Stimulated activated CD4-positive, alpha-beta T cell treated with anti-CD3 and anti-CD28 coated beads, Interleukin-12 subunit alpha, Interleukin-12 subunit beta, amount 100 ng/mL, for 4 hours (primary cell): ENCODE measurements at regions not wholly inside any gene's neighbourhood (a gene's known extent, or its start where the extent isn't known, plus 50 kb on each side); places are given as distances from the start of the nearest gene placed in this dataset.

Experiments
- DNase-seq: peaks from one replicate; pipeline ENCODE4 v3.0.0-alpha.2; 2020

DNA sequence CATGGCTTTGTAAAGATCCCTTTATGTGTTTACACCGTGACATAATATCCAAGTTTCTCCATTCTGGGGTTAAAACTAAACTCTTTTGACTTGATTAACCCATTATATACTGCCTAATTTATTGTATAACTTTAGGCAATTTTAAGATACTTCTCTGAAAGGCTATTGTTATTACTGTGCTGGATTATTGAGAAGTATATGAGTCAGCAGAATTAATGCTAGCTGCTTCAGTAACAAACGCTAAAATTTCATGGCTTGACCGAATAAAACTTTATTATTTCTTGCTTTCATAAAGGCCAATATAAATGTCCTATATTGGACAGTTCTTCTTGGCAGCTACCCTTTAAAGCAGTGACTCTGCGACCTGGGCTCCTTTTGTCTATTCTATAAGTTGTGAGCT is 853.9 kb downstream of the SORCS3 start:
- DNase-seq: no peak

DNA sequence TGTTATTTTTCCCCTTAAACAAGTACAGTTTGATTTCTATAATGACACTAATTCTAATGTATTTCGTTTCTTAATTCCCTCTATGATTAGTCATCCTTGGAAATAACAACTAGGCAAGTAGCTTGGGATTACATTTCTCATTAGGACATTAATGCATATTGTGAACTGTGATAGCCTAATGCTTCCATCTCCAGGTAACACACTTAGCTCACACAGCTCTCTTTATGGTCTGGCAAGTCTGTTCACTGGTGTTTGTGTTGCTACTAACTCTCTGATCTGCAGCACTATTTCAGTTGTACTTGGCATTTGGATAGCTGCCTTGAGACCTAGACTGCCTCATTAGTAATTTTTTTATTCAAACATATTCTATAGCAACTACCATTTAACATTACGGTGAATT is 853.2 kb downstream of the SORCS3 start:
- DNase-seq: no peak

DNA sequence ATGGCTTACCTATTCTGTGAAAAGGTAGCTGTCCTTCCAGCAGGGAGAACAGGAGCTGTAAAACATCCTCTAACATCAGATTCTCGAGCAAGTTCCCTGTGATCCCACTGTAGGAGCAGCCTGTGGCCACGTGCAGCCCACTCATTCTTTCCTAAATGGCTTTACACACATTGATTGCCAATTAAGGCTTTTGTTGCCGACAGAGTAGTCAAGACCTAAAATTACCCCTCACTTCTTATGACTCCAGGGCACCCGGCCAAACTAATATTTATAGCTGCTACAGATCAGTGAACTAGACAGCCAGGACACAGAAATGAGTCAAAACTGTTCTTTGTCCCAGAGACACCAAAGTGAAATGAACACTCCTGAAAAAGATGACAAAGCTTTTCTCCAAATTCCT is 832.1 kb downstream of the SORCS3 start:
- no peak for DNase-seq

DNA sequence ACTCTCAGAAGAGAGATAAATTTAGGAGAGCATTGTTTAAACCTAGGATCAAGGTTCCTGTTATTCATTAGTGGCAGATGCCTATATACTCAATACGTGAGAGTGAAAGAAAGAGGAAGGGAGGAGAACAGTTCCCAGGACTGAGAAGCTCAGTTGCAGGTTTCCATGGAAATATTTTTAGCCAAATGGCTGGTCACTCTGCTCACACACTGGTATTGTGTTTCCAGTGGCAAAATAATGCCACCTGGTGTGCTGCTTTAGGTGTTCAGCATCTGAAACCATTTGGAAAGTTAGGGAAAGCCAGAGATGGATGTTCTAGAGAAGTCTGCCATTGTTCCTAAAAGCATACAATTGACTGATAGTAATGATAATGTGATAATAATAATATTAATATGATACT is 827.7 kb downstream of the SORCS3 start:
- DNase-seq: no peak

DNA sequence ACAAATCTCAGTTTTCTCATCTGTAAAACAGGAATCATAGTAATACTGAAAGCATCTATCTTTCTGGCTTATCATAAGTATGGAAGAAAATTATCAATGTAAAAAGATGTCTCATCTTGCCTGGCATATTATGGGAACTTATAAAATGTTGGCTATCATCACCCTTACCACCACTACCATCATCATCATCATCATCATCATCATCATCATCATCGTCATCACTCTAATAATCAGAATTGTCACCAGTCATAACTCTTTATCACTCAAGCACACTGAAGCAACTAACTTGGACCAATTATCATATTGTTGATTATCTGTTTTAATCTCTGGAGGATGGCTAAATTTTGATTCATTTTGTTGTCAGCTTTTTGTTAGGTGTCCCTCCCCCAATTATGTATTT is 825.4 kb downstream of the SORCS3 start:
- DNase-seq: no peak

DNA sequence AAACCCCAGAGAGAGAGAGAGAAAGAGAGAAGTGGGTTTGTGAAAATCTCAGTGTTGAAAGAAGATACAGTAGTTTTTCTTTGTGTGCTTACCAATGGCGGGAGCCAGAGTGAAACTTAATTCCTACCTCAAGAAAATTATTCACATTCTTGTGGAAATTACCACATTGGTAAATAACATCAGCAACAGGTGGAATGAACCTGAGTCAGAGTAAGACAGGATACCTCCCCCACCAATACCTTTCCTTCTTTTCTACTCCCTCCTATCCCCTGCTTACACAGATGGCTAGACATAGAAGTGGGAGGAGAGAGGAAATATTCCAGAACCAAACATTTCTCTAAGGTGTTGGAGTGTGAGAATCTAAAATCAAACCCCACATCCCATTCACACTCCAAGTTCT is 793.9 kb downstream of the SORCS3 start:
- DNase-seq: no peak

DNA sequence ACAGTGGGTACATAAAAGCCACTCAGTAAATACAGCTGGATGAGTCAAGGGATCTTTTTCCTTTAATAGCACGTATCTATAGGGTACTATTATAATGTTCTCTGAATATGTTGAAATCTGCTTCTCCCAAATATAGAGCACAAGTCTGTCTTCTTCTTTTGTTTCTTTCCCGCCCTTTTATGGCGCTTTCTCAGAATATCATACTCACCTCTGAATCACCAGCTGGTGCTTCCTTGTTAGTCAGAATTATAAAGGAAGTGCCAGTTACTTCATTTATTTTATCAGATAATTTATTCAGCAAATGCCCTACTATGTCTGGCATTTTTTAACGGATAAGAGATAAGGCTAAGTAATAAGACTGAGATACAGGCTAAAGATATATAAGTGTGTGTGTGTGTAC is 772.9 kb downstream of the SORCS3 start:
- DNase-seq: no peak

DNA sequence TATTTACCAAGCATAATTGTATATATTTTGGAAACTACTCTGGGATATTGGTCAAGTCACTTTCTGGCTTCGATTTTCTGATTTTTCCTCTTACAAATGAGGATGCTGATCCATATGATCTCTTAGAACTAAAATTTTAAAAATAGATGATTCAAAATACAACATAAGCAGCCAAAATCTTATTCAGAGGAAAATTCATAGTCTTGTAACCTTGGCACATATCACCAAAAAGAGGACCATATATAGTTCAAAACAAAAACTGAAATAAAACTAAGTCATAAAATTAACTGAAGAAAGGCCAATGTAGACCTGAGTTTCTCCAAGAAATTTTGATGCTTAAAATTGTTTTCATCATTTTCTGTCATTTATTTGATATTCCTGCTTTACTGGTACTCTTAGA is 768.3 kb downstream of the SORCS3 start:
- no peak for DNase-seq

DNA sequence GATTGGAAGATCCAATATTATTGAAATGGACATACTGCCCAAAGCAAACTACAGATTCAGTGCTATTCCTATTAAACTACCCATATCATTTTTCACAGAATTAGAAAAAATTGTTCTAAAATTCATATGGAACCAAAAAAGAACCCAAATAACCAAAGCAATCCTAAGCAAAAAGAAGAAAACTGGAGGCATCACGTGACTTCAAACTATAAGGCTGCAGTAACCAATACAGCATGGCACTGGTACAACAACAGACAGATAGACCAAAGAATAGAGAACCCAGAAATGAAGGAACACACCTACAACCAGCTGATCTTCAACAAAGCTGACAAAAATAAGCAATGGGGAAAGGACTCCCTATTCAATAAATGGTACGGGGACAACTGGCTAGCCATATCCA is 765.4 kb downstream of the SORCS3 start:
- DNase-seq: no peak

DNA sequence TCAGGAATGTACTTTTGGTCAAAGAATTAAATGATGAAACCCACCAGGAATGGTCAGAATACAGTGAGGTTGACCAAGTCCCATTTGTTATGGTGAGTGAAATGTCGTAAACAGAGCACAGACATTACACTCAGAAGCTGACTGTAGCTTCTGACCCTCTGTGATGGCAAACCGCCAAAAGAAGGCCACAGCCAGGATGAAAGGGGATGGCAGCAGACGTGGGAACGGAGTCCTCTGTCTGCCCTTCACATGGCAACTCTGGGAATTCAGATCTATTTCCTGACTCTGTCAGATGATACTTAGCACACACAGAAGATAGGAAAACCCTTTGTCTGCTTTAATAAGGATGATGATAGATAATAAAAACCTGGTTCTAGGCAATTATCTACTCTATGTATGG is 757.1 kb downstream of the SORCS3 start:
- DNase-seq: no peak

DNA sequence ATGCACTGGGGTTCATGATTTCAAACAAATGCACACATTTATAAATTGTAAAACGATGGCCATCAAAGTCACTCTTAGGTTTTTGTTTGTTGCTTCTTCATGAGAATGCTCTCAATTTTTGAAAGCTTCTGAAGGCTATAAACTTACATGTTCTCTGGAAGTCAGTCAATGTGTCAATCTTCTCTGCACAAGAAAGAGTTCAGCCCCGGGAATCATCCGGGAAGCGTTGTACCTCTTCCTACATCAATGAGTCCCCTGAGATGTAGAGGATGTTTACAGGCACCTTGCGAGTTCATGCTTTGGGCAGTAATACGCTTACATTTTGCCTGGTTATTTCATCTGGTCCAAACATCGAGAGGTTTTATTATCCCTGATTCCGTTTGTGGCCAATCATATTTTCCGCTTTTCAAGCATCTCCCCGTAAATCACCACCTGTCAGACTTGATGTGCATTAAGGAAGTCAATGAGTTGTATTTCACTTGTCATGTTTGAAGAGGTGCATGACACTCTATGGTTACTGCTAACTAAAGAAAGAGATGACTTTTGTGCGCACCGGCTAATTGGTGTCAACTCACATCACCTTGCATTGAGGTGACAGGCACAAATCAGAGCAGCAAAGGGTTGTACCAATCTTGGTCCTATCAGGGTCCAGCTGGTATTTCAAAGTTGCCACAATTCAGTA is 750.7 kb downstream of the SORCS3 start:
- DNase-seq: no peak

DNA sequence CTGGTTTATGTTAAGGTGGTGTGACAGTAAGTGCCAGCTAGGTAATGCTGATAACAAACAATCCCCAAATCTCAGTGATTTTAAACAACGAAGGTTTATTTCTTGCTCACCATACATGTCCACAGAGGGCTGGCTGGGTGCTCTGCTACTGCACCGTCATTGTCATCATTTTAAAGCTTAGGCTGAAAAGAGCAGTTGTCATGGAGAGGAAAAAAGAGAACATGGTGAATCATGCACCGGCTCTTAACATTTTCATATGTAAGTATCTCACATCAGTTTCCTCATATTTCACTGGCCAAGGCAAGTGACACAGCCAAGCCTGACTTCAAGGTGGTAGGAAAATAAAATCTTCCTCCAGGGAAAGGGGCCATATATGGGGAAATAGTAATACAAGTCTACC is 746.9 kb downstream of the SORCS3 start:
- no peak for DNase-seq

DNA sequence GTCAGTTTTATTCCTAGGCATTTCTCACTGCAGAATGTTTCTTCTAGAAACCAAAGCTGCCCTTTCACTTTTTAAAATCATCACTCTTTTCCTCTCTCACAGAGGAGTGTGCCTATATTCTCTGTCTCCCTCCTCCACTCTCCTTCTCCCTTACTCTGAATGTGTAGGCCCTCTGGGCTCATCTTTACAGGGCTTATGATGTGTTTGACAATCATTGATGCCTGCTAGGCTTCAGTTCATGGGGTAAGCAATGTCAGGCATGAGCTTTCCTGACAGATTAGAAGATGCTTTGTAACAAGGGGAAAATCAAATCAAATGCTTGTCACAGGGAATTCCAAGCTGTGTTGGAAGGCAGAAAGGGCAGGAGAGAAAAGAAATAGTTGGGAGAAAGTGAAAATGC is 742.9 kb downstream of the SORCS3 start:
- DNase-seq: no peak

DNA sequence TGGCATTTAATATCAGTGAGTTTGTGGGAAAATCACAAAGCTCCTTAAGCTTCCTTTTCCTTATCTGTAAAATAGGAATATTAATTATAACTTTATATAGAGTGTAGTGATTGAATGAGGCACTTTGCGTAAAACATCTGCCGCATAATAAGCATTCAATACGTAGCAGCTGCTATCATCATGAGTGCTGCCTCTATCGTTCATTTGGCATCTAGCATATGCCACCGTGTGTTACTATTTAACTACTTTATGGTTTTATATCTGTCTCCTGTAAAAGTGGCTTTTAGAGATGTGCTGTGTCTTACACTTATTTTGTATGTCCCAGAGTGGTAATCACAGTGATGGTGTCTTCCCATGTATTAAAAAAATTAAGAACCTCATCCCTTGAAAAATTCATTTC is 729.6 kb downstream of the SORCS3 start:
- no peak for DNase-seq

DNA sequence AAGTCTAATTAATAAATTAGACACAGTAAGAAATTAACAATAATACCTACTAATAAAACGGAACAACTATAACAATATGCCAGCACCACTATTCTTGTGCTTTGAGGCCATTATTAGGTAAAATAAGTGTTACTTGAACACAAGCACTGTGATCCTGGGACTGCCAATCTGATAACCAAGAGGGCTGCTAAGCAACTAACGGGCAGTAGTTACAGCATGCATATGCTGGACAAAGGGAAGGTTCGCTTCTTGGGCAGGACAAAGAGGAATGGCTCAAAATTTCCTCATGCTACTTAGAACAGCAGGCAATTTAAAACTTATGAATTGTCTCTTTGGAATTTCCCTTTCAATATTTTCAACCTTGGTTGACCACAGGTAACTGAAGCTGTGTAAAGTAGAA is 718.6 kb downstream of the SORCS3 start:
- DNase-seq: no peak

DNA sequence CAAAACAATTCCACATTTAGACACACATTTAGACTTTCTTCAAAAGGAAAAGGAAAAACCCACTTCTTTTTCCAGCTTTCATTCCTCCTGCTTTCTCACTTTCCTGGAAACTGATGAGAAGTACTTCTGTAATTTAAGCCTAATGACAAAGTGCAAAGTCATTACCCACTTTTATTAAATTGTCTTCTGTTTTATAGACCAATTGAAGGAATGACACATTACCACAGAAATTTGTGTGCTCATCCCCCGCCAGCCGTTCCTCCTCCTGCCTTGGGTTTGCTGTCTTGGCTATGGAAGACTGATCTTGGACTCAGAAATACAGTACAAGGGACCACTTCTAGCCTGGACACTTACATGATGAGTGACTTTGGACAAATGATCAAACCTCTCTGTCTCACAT is 717.8 kb downstream of the SORCS3 start:
- DNase-seq: no peak

DNA sequence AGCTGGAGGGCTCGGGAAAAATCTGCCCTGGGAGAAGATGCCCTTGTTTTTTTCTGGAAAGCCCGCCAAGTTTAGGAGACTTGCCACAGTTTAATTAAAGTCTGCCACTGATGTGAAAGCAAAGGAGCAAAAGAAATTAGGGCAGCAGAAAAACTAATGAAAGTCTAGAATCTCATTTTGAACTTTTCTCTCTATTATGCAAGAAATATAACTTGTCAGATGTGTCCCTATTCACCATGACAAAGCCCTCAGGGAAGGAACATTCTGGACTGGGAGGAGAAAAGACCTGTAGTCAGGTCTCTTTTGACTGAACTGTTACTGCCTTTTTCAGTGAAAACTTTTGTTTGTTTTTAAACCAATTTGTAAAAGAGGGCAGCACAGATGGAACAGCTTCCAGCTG is 715.5 kb downstream of the SORCS3 start:
- DNase-seq: no peak

DNA sequence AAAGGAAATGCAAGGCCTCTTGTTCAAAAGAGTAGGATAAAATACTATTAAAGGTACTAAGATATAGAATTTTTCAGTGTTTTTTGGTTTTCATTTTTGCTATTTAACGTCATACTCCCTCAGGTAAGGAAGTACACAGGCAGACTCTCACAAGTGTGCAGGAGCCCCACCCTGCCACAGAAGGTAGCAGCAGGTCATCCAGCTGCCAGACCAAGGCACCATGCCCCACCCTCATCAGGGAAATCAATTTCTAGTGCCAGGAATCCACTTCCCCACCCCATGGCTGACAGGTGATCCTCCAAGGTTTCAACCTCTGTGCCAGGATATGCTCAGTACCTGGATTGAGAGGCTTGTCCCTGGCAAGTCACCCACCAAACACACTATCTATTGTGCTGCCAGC is 712.9 kb downstream of the SORCS3 start:
- no peak for DNase-seq

DNA sequence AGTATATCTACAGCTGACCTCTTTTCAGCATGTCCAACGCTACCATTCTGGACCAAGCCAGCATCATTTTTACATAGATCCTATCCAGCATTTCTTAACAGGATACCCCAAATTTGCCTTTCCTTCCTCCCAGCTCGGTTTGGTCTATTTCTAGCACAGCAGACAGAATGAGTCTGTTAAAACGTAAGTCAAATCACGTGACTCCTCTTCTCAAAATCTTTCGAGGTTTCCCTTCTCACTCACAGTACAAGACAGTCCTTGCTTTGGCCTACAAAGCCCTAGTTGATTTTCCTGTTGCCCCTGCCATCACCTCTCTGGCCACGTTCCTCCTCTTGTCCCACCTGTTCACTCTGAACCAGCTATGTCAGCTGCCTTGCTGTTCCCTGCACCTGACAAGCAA is 711.7 kb downstream of the SORCS3 start:
- DNase-seq: no peak

DNA sequence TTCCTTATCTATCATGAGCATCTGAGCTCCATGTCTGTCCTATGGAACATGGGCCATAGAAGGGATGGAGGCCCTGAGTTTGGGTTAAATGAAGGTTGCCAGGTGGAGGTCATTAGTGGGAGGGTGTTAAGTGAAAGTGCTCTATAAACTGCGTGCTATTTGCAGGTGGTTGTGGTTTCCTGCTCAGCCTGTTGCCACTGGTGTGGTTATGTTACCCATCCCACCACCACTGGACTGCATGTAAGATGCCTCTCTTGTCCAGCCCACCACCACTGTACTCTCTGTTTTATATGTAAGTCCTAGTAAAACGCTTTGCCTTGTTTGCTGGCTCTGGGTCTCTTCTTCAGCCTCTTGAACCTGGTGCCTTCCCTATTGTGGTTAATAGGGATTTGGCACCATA is 711.2 kb downstream of the SORCS3 start:
- DNase-seq: no peak

DNA sequence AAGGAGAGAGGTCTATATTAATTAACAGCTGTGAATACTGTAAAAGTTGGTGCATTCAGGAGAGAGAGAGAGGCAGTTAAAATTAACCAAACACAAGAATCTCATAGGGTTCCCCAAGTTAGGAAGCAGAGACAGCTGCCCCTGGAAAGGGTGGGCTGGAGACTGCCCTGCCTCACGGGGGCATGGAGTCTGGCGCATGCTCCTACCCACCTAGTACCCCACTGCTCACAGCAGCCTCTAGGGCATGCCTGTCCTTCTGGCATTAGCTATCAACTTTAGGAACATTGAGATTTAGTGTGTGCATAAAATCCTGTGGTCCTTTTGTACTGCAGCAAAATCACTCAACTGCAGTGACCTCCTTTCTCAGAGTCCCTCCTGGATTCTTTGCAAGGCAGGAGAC is 710.1 kb downstream of the SORCS3 start:
- DNase-seq: no peak

DNA sequence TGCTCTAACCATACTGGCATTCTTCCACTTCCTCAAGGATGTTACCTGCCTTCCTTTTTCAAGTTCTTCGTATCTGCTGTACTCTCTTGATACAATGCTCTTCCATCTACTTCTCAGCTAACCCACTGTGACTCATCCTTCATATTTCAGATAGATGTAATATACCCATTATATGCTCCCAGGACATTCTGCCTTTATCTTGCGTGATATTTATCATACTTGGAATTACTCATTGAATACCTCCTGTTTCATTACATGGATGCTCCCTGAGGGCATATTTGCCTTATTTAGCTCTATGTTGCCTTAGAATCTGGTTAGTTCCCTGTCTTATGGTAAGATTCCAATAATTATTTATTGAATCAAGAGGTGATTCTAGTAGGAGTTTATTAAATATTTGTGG is 706.4 kb downstream of the SORCS3 start:
- DNase-seq: no peak

DNA sequence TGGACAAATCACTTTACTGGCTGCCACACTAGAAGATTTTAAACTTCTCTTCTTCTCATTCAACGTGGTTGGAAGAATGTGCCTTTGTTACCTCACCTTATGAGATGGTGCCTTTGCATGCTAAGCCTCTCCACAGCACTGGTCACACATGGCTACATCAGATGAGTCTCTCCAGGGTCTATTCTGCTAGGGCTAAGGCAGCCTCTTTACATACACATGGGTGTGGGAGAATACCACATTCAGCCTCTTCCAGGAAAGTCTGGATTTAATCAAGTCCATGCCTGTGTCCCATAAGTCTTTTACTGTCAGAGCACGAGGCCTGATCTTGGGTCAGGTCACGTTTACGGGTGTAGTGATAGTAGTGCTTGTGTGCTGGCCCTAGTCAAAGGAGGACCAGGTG is 701.5 kb downstream of the SORCS3 start:
- DNase-seq: no peak

DNA sequence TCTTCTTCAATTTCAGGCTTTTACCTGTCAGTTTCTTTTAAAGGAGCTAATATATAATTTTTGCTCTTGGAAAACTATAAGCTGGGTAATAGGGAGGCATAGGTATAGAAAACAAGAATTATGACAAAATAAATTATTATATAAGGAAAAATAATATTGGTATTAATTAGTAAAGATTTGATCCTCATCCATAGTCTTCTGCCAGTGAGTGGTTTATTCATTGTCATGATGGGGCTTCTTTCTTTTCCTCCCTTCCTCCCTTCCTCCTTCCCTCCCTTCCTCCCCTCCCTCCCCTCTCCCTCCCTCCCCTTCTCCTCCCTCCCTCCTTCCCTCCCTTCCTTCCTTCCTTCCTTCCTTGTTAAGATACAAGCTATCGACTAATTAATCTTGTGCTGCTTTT is 698.6 kb downstream of the SORCS3 start:
- no peak for DNase-seq

DNA sequence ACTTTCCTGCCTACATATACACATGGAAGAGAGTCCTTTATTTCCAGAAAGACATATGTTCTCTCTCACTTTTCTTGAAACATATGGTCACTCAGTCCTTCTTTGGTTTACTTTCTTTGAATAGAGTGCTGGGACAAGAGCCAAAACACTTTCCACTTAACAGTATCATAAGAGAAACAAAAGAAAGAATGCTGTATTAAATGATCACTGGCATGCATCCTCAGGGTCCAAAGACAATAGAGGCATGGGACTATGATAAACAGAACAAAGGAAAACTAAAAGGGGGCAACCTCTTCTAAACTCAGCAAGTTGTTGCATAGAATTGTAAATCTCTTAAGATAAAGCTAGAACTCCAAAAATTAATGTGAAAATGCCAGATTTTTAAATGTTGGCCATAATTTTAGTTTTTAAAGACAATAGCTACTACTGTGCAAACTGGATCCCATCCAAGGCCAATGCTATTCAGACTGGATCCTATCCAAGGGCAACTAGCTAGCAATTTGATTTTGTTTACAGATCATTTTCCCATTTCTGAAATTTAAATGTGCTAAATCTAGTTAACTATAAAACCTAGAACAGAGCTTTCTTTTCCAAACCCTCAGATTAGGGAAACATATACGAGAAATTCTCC is 687.5 kb downstream of the SORCS3 start:
- DNase-seq: no peak
